ENCODE measurements at regions not wholly inside any gene's neighbourhood (a gene's known extent, or its start where the extent isn't known, plus 50 kb on each side); places are given as distances from the start of the nearest gene placed in this dataset.
"Not testable (repeated sequence)": the region's sequence is repeated elsewhere in the genome, so short reads cannot be mapped to it uniquely, and the experiment has no call there.

DNA sequence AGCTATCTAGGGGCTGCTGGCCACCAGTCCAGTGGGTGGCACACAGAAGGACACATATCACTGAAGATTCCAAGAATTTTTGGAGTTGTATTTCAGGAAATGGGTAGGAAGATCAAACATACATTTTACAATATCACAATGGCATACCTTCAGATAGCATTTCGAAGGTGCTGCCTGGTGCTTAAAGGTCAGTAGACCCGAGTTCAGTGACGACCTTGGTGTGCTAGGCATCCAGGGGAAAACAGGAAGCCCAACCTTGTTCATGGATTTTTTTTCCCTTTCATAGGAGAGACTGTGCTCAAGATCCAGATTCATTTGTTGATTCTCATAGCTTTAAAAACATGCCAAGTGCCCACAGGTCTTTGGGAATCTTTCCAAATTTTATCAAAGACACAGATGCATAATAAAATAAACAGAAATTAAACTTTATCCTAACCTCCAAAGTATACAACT, 51.0 kb upstream of the RCBTB2 start:
- no peak overlapping the region for H3K4me3 ChIP-seq
- no peak for DNase-seq (ENCODE audit: extremely low spot score in 2 of 2)
- H3K27me3 ChIP-seq: no peaks in the 10 kb centered on the region
- H3K27ac ChIP-seq: peak overlapping the region; percentile 42
- H3K36me3 ChIP-seq: no peaks in the 10 kb centered on the region
- H3K4me1 ChIP-seq: peaks cover 41% of the 10 kb centered on the region
- no peaks in the 10 kb centered on the region for H3K9me3 ChIP-seq
- no peak for TF ChIP-seq POLR2AphosphoS5 (IDR thresholded peaks at IDR 0.05; ENCODE audit: insufficient read depth in 1 of 2, low read depth in 1 of 2)
- TF ChIP-seq, protein P1, sequence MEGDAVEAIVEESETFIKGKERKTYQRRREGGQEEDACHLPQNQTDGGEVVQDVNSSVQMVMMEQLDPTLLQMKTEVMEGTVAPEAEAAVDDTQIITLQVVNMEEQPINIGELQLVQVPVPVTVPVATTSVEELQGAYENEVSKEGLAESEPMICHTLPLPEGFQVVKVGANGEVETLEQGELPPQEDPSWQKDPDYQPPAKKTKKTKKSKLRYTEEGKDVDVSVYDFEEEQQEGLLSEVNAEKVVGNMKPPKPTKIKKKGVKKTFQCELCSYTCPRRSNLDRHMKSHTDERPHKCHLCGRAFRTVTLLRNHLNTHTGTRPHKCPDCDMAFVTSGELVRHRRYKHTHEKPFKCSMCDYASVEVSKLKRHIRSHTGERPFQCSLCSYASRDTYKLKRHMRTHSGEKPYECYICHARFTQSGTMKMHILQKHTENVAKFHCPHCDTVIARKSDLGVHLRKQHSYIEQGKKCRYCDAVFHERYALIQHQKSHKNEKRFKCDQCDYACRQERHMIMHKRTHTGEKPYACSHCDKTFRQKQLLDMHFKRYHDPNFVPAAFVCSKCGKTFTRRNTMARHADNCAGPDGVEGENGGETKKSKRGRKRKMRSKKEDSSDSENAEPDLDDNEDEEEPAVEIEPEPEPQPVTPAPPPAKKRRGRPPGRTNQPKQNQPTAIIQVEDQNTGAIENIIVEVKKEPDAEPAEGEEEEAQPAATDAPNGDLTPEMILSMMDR (IDR thresholded peaks at IDR 0.05): no peak
- intact Hi-C loops (cut with DNase I): no loop called here

DNA sequence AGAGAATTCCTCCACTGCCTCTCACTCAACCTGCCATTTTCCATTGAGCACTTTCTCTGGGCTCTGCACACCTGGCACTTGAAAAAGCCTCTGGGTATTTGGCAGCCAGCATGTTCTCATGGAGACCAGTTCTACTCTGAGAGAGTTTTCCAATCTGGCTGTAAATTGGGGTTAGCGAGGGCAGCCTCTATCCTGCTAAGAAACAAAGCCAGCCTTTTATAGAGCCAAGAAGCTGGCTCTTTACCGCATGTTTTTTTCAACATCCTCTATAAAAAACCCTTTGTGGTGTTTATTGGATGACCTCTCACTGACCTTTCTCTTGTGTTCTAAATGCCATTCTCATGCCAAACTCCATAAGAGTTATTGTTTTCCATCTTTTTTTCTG, 52.6 kb upstream of the RCBTB2 start:
- Histone ChIP-seq H3K27me3 (no peaks in the 10 kb centered on the region), H3K36me3 (no peaks in the 10 kb centered on the region), H3K9me3 (no peaks in the 10 kb centered on the region), H3K27ac (no peak overlapping the region), H3K4me1 (peaks cover 33% of the 10 kb centered on the region), H3K4me3 (no peak overlapping the region)
- intact Hi-C loops (cut with DNase I): no loop called here
- TF ChIP-seq POLR2A (IDR thresholded peaks at IDR 0.05) (no peak), POLR2AphosphoS5 (IDR thresholded peaks at IDR 0.05; ENCODE audit: insufficient read depth in 1 of 2, low read depth in 1 of 2) (peak in 1 of 2 donors; percentile 91)
- no peak for DNase-seq (ENCODE audit: extremely low spot score in 2 of 2)

DNA sequence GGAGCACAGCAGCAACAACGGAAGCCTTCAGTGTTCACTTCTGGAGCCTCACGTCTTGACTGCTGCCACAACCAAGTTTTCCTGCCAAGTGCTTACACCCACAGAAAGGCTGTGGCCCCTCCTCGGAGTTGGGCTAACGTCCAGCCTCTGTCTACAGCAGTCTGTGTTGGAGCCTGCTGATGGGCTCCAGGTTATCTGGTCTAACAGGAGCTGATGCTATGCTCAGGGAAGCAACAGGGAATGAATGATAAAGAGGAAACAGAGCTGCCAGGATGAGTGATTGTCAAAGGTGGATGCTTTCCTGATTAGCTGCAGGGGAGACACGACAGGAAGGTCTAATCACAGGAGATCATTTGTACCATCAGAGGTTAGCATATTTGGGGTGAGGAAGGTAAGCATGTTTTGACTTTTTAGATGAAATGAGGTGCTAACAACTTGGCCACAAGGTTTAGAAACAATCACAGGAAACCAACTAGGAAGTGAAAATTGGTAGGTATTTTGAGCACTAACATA, 53.8 kb upstream of the RCBTB2 start:
- no peaks in the 10 kb centered on the region for H3K36me3 ChIP-seq
- no peaks in the 10 kb centered on the region for H3K9me3 ChIP-seq
- DNase-seq (ENCODE audit: extremely low spot score in 2 of 2): no peak
- peak overlapping the region; percentile 39 for H3K27ac ChIP-seq
- H3K27me3 ChIP-seq: no peaks in the 10 kb centered on the region
- H3K4me3 ChIP-seq: no peak overlapping the region
- no peak for TF ChIP-seq POLR2AphosphoS5 (IDR thresholded peaks at IDR 0.05; ENCODE audit: insufficient read depth in 1 of 2, low read depth in 1 of 2)
- no peak for TF ChIP-seq POLR2A (IDR thresholded peaks at IDR 0.05)
- TF ChIP-seq, protein P1 (IDR thresholded peaks at IDR 0.05): no peak
- H3K4me1 ChIP-seq: peaks cover 45% of the 10 kb centered on the region
- intact Hi-C loops (cut with DNase I): no loop called here

DNA sequence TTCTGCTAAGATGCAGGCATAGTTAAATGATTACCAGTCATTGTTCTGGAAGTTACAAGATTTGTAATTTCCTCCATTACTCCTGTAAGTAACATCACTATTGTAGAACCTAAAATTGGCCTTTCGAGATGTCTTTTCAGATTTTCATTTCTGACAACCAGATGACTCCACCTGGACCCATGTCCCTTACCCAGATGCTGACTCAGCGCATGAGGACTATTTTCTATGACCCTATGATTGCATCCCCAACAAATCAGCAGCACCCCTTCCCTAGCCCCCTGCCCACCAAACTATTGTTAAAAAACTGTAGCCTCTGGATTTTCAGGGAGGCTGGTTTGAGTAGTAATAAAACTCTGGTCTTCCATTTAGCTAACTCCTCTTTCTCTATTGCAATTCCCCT, 55.2 kb upstream of the RCBTB2 start:
- Histone ChIP-seq H3K27ac (no peak overlapping the region), H3K9me3 (no peaks in the 10 kb centered on the region), H3K4me1 (peaks cover 47% of the 10 kb centered on the region), H3K27me3 (no peaks in the 10 kb centered on the region), H3K36me3 (no peaks in the 10 kb centered on the region), H3K4me3 (no peak overlapping the region)
- DNase-seq (ENCODE audit: extremely low spot score in 2 of 2): no peak
- TF ChIP-seq, protein P1 (IDR thresholded peaks at IDR 0.05): no peak
- TF ChIP-seq POLR2A (IDR thresholded peaks at IDR 0.05) (no peak), POLR2AphosphoS5 (IDR thresholded peaks at IDR 0.05; ENCODE audit: insufficient read depth in 1 of 2, low read depth in 1 of 2) (no peak)
- intact Hi-C loops (cut with DNase I): no loop called here

DNA sequence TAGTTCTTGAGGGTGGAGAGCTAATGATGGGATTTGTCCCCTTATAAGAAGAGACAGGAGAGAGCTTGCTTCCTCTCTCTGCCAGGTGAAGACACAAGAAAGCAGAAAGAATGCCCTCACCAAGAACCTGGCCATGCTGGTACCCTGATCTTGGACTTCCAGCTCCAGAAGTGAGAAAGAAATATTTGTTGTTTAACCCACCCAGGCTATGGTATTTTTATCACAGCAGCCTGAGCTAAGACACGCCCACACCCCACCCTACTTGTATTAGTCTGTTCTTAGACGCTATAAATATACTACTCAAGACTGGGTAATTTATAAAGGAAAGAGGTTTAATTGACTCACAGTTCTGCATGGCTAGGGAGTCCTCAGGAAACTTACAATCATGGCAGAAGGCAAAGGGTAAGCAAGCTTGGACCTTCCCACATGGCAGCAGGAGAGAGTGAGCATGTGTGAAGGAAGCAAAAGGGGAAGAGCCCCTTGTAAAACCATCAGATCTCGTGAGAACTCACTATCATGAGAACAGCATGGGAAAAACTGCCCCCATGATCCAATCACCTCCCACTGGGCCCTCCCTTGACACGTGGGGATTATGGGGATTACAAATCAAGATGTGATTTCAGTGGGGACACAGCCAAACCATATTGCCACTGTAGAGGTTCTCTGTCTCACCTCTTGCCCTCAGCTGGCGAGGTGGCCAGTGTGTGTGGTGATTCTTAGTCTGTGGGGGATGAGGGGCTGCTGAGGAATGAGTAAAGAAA, 57.4 kb upstream of the RCBTB2 start:
- Histone ChIP-seq H3K27ac (no peak overlapping the region), H3K9me3 (no peaks in the 10 kb centered on the region), H3K4me1 (peaks cover 35% of the 10 kb centered on the region), H3K36me3 (no peaks in the 10 kb centered on the region), H3K27me3 (no peaks in the 10 kb centered on the region), H3K4me3 (no peak overlapping the region)
- intact Hi-C loops (cut with DNase I): no loop called here
- DNase-seq (ENCODE audit: extremely low spot score in 2 of 2): no peak
- TF ChIP-seq POLR2AphosphoS5 (IDR thresholded peaks at IDR 0.05; ENCODE audit: insufficient read depth in 1 of 2, low read depth in 1 of 2) (no peak), POLR2A (IDR thresholded peaks at IDR 0.05) (no peak)
- TF ChIP-seq, protein P1 (IDR thresholded peaks at IDR 0.05): no peak

DNA sequence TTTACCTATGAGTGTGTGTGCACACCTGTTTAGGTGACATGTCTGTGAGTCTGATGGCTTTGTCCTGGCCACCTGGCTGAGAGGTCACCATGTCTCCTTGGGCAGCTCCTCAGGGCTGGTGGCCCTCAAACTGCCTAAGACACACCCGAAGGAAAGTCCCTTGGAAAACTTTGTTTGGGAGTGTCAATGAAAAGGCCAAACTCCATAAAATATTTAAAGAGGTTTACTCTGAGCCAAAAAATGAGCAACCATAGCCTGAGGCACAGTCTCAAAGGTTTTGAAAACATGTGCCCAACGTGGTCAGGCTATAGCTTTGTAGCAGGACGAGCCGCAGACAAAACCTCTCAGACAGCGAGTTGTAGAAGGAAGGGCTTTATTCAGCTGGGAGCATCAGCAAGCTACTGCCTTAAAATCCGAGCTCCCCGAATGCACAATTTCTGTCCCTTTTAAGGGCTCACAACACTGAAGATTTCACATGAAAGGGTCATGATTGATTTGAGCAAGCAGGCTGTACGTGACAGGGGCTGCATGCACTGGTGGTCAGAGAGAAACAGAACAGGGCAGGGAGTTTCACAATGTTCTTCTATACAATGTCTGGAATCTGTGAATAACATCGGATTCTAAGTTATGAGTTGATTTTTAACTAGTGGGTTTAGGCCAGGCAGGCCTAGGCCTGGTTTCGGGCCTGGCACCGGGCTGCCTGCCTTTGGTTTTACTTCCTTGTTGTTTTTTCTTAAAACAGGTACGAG, 58.4 kb upstream of the RCBTB2 start:
- H3K27me3 ChIP-seq; H3K9me3 ChIP-seq; H3K36me3 ChIP-seq; DNase-seq (ENCODE audit: extremely low spot score in 2 of 2); intact Hi-C loops (cut with DNase I); H3K4me3 ChIP-seq: not testable (repeated sequence)
- Histone ChIP-seq H3K4me1 (peaks cover 28% of the 10 kb centered on the region), H3K27ac (peak overlapping the region; percentile 36)

Data from vagina (tissue), 2 donors.